Adrenal gland (tissue), 9 donors: ENCODE measurements at regions not wholly inside any gene's neighbourhood (a gene's known extent, or its start where the extent isn't known, plus 50 kb on each side); places are given as distances from the start of the nearest gene placed in this dataset.

Source experiments
- DNase-seq, 7 donors: peaks; one replicate each; pipeline ENCODE4 v3.0.0-alpha.2; 2019 to 2020
- H3K27ac ChIP-seq, 5 donors: fragments of 200-600 bp; sonication (generic) in 4 of 5; 1 replicate in 3 of 5; 2 replicates in 2 of 5; pipeline versions ENCODE4 v1.5.1 to v1.8.0; 2016 to 2020; ENCODE audit warnings: mild to moderate bottlenecking in 1 of 5
- H3K27me3 ChIP-seq: fragments of 200-600 bp; 2 replicates; pipeline ENCODE4 v1.8.0; 2021
- H3K36me3 ChIP-seq, 2 donors: fragments of 200-600 bp; replicated peaks in 1 of 2; 1 replicate in 1 of 2; 2 replicates in 1 of 2; pipeline versions ENCODE4 v1.5.1 to v1.8.0; 2018 to 2022
- H3K4me1 ChIP-seq, 2 donors: fragments of 200-600 bp; replicated peaks in 1 of 2; 1 replicate in 1 of 2; 2 replicates in 1 of 2; pipeline versions ENCODE4 v1.5.1 to v1.8.0; 2018 to 2021
- H3K4me3 ChIP-seq, 4 donors: fragments of 200-600 bp; sonication (generic) in 3 of 4; one replicate each; pipeline ENCODE4 v1.5.1; 2016 to 2018
- H3K9me3 ChIP-seq, 3 donors: fragments of 200-600 bp; sonication (generic) in 1 of 3; replicated peaks in 1 of 3; 1 replicate in 2 of 3; 2 replicates in 1 of 3; pipeline versions ENCODE4 v1.5.1 to v1.8.0; 2016 to 2021
- CTCF ChIP-seq, 6 experiments: fragments of 450-650 bp in 4 of 6; fragments of 200-600 bp in 2 of 6; sonication (generic) in 1 of 6; IDR thresholded peaks; 1 replicate in 5 of 6; 2 replicates in 1 of 6; pipeline versions ENCODE4 v1.5.1 to v1.8.0; 2016 to 2021; ENCODE audit warnings: antibody characterized with exemption in 6 of 6, mild to moderate bottlenecking in 2 of 6, moderate library complexity in 1 of 6
- POLR2A ChIP-seq, 2 donors: fragments of 450-650 bp; IDR thresholded peaks; one replicate each; pipeline ENCODE4 v1.6.1; 2017; ENCODE audit warnings: antibody characterized with exemption in 2 of 2, mild to moderate bottlenecking in 2 of 2, moderate library complexity in 1 of 2
- WGBS, 4 donors: extraction: QIAGEN DNeasy Blood & Tissue Kit in 2 of 4; methylation state at CpG; one replicate each; pipeline versions ENCODE4 v1.1.5 to v1.1.7; 2013 to 2017; 5-methylcytosine and 5-hydroxymethylcytosine counted together
- intact Hi-C, 2 donors: fragments of 100-400 bp; cut with DNase I; formaldehyde crosslinking; loops; one replicate each; pipeline versions ENCODE4 v1.14.1 to v1.15.0; 2022 to 2023
- donor health status: healthy with polysubstance abuse.
- donor health status: Bipolar disorder and iron deficiency.
- donor health status: DM: yes; HTN: yes; CAD: no.
- donor health status: DM: no; HTN: no; CAD: no.
- donor health status: DM: no; HTN: no; CAD: no.

- no peaks in the 10 kb centered on the region for H3K9me3 ChIP-seq
- whole genome bisulfite sequencing, 4 donors: 63 to 82% (median 72%) methylated on average over 5 of the region's 5 CpGs
- DNase-seq: no peak
- H3K27ac ChIP-seq: peak overlapping the region in 1 of 5 donors; percentile 4
- peaks cover 0 to 6% of the 10 kb centered on the region in 2 donors for H3K4me1 ChIP-seq
- no peaks in the 10 kb centered on the region for H3K36me3 ChIP-seq
- TF ChIP-seq POLR2A (IDR thresholded peaks at IDR 0.05) (no peak), CTCF (IDR thresholded peaks at IDR 0.05) (no peak)
- intact Hi-C loops: no loop called here
- no peak overlapping the region for H3K4me3 ChIP-seq
- no peaks in the 10 kb centered on the region for H3K27me3 ChIP-seq
These were observed 124.2 kb upstream of the MKLN1 start for GRCh38 chr7:131203291-131203976.

GRCh38 chr7:131208777-131209176 lies 118.9 kb upstream of the MKLN1 start:
- no peak overlapping the region for H3K27ac ChIP-seq
- WGBS, 4 donors: 64 to 86% (median 76%) methylated on average over 3 of the region's 3 CpGs
- intact Hi-C loops: no loop called here

DNA sequence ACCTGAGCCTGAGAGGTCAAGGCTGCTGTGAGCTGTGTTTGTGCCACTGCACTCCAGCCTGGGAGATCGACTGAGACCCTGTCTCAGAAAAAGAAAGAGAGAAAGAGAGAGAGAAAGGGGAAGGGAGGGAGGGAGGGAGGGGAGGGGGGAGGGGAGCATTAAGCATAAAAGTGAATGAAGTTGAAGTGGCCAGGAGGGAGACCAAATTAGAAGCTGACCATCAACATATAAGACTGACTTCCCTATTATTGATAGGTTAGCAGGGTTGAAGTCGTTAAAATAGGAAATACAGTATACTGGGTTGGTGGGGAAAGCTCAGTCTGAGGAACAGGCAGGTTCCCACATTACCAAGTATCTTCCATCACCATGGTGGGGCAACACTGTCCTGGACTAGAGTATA lies 117.1 kb upstream of the MKLN1 start:
- TF ChIP-seq POLR2A (IDR thresholded peaks at IDR 0.05) (no peak), CTCF (IDR thresholded peaks at IDR 0.05) (no peak)
- no peaks in the 10 kb centered on the region for H3K9me3 ChIP-seq
- H3K27ac ChIP-seq: no peak overlapping the region
- intact Hi-C loops: no loop called here
- no peak overlapping the region for H3K4me3 ChIP-seq
- DNase-seq: no peak
- H3K36me3 ChIP-seq: no peaks in the 10 kb centered on the region
- WGBS, 4 donors: 45 to 89% (median 69%) methylated on average over 1 to 2 of the region's 2 CpGs
- H3K27me3 ChIP-seq: no peaks in the 10 kb centered on the region
- no peaks in the 10 kb centered on the region for H3K4me1 ChIP-seq

More at GRCh38 chr7:131208777-131209176, 118.9 kb upstream of the MKLN1 start:
- Histone ChIP-seq H3K27me3 (no peaks in the 10 kb centered on the region), H3K4me3 (no peak overlapping the region), H3K9me3 (no peaks in the 10 kb centered on the region), H3K36me3 (no peaks in the 10 kb centered on the region), H3K4me1 (no peaks in the 10 kb centered on the region)
- DNase-seq: no peak
- TF ChIP-seq POLR2A (IDR thresholded peaks at IDR 0.05): no peak
- TF ChIP-seq CTCF (IDR thresholded peaks at IDR 0.05): no peak

GRCh38 chr7:131211500-131211899 lies 116.2 kb upstream of the MKLN1 start:
- H3K27ac ChIP-seq: no peak overlapping the region
- no peak overlapping the region for H3K4me3 ChIP-seq
- intact Hi-C loops: no loop called here

More at GRCh38 chr7:131211500-131211899, 116.2 kb upstream of the MKLN1 start:
- Histone ChIP-seq H3K27me3 (no peaks in the 10 kb centered on the region), H3K4me1 (no peaks in the 10 kb centered on the region), H3K36me3 (no peaks in the 10 kb centered on the region), H3K9me3 (no peaks in the 10 kb centered on the region)
- no peak for TF ChIP-seq CTCF (IDR thresholded peaks at IDR 0.05)
- no peak for TF ChIP-seq POLR2A (IDR thresholded peaks at IDR 0.05)
- no peak for DNase-seq
- 81 to 100% (median 84%) methylated on average over 1 of the region's 1 CpG for WGBS, 4 donors
